B cell (primary cell): ENCODE measurements at regions not wholly inside any gene's neighbourhood (a gene's known extent, or its start where the extent isn't known, plus 50 kb on each side); places are given as distances from the start of the nearest gene placed in this dataset.

Experiments used
- ATAC-seq: fragments of 200-7000 bp; cut with Tn5 transposase; one replicate; pipeline ENCODE4 v1.10.0; 2021; ENCODE audit warnings: low read depth, mild to moderate bottlenecking, moderate number of reproducible peaks, moderate library complexity
- CTCF ChIA-PET: fragments of 350-600 bp; sonication (Branson Sonifier 250); formaldehyde crosslinking; loops from one replicate; lab custom pipeline; 2021; ENCODE audit warnings: antibody characterized with exemption, inconsistent platforms; lab: Charles Lee
- POLR2A ChIA-PET: fragments of 350-600 bp; sonication (Branson Sonifier 250); formaldehyde crosslinking; loops from one replicate; lab custom pipeline; 2021; ENCODE audit warnings: antibody characterized with exemption; lab: Charles Lee
- DNase-seq: peaks from one replicate; pipeline ENCODE4 v3.0.0; 2013
- H2AFZ ChIP-seq: 2 replicates; pipeline ENCODE4 v1.6.1; 2012; ENCODE audit warnings: mild to moderate bottlenecking, low read depth, low read length; ENCODE audit not compliant: insufficient read depth, poor library complexity, severe bottlenecking
- H3K27ac ChIP-seq, 2 donors: 1 replicate in 1 of 2; 2 replicates in 1 of 2; pipeline ENCODE4 v1.5.1; 2012 to 2013; ENCODE audit warnings: low read length in 2 of 2, mild to moderate bottlenecking in 2 of 2, moderate library complexity in 1 of 2
- H3K27me3 ChIP-seq, 4 experiments: fragments of 200-600 bp in 1 of 4; sonication (generic) in 1 of 4; replicated peaks in 1 of 4; 1 replicate in 2 of 4; 2 replicates in 2 of 4; pipeline versions ENCODE4 v1.6.1 to v1.7.0; 2013 to 2016; ENCODE audit warnings: low read length in 3 of 4, mild to moderate bottlenecking in 2 of 4, mixed read lengths in 1 of 4, moderate library complexity in 1 of 4; ENCODE audit not compliant: insufficient read depth in 4 of 4, control insufficient read depth in 3 of 4; ENCODE audit errors: control extremely low read depth in 1 of 4
- H3K36me3 ChIP-seq, 2 experiments: replicated peaks in 1 of 2; 1 replicate in 1 of 2; 2 replicates in 1 of 2; pipeline versions ENCODE4 v1.6.1 to v1.7.1; 2013; ENCODE audit warnings: low read length in 1 of 2; ENCODE audit not compliant: insufficient read depth in 2 of 2, control insufficient read depth in 1 of 2; ENCODE audit errors: control extremely low read depth in 1 of 2, extremely low read depth in 1 of 2
- H3K4me1 ChIP-seq, 2 donors: fragments of 200-600 bp in 1 of 2; sonication (generic) in 1 of 2; 1 replicate in 1 of 2; 2 replicates in 1 of 2; pipeline versions ENCODE4 v1.5.1 to v1.6.1; 2013 to 2017; ENCODE audit warnings: low read length in 2 of 2; ENCODE audit not compliant: control insufficient read depth in 2 of 2, insufficient read depth in 2 of 2
- H3K4me2 ChIP-seq: replicated peaks from 2 replicates; pipeline ENCODE3; 2012; ENCODE audit warnings: mild to moderate bottlenecking, low read depth, low read length; ENCODE audit not compliant: poor library complexity, severe bottlenecking
- H3K4me3 ChIP-seq, 5 experiments: fragments of 200-600 bp in 1 of 5; sonication (generic) in 1 of 5; 1 replicate in 3 of 5; 2 replicates in 2 of 5; pipeline versions ENCODE4 v1.5.1 to v1.7.0; 2011 to 2016; ENCODE audit warnings: low read length in 4 of 5, mild to moderate bottlenecking in 4 of 5, low read depth in 2 of 5, control low read depth in 1 of 5, moderate library complexity in 1 of 5; ENCODE audit not compliant: insufficient read depth in 1 of 5; ENCODE audit errors: control extremely low read depth in 1 of 5, extremely low read depth in 1 of 5
- H3K79me2 ChIP-seq: fragments of 200-600 bp; sonication (generic); one replicate; pipeline ENCODE4 v1.6.0; 2016; ENCODE audit warnings: low read length; ENCODE audit not compliant: control insufficient read depth, insufficient read depth
- H3K9ac ChIP-seq: fragments of 200-600 bp; sonication (generic); 2 replicates; pipeline ENCODE4 v1.6.1; 2017; ENCODE audit warnings: mild to moderate bottlenecking, low read length, moderate library complexity
- H3K9me3 ChIP-seq, 3 donors: one replicate each; pipeline versions ENCODE4 v1.6.1 to v1.7.1; 2013; ENCODE audit warnings: low read length in 2 of 3; ENCODE audit not compliant: control insufficient read depth in 2 of 3, insufficient read depth in 1 of 3; ENCODE audit errors: control extremely low read depth in 1 of 3
- H4K20me1 ChIP-seq: 2 replicates; pipeline ENCODE4 v1.6.0; 2012; ENCODE audit warnings: mild to moderate bottlenecking, low read length; ENCODE audit not compliant: insufficient read depth, control insufficient read depth, poor library complexity, severe bottlenecking
- H3K27ac Mint-ChIP-seq: one replicate; pipeline ENCODE4 v1.8.0; 2021; ENCODE audit warnings: mixed read lengths
- H3K27me3 Mint-ChIP-seq: one replicate; pipeline ENCODE4 v1.8.0; 2021; ENCODE audit warnings: mixed read lengths
- H3K4me1 Mint-ChIP-seq: one replicate; pipeline ENCODE4 v1.8.0; 2021; ENCODE audit warnings: mixed read lengths
- H3K4me3 Mint-ChIP-seq: one replicate; pipeline ENCODE4 v1.8.0; 2021; ENCODE audit warnings: mixed read lengths
- H3K9me3 Mint-ChIP-seq: one replicate; pipeline ENCODE4 v1.8.0; 2022; ENCODE audit warnings: mixed read lengths; ENCODE audit not compliant: insufficient read depth
- CTCF ChIP-seq: fragments of 200-600 bp; IDR thresholded peaks from one replicate; pipeline ENCODE4 v1.8.0; 2022; ENCODE audit warnings: antibody characterized with exemption, mild to moderate bottlenecking
- EZH2 ChIP-seq: IDR thresholded peaks from 2 replicates; pipeline ENCODE4 v1.6.1; 2012; ENCODE audit warnings: borderline replicate concordance, low read depth, mild to moderate bottlenecking, moderate library complexity, low read length; ENCODE audit not compliant: insufficient read depth, poor library complexity, severe bottlenecking
- WGBS: methylation state at CpG from one replicate; pipeline ENCODE4 v1.1.5; 2013; ENCODE audit warnings: missing lambda C conversion rate; ENCODE audit not compliant: insufficient coverage; 5-methylcytosine and 5-hydroxymethylcytosine counted together
- intact Hi-C: fragments of 100-400 bp; cut with micrococcal nuclease; formaldehyde crosslinking; loops from one replicate; pipeline ENCODE4 v1.10.0; 2022

- no peak overlapping the region for H2AFZ ChIP-seq
- Mint-ChIP-seq H3K27ac (no peak overlapping the region), H3K4me1 (peaks cover 2% of the 10 kb centered on the region), H3K4me3 (no peak overlapping the region), H3K27me3 (no peaks in the 10 kb centered on the region), H3K9me3 (no peaks in the 10 kb centered on the region)
- H3K4me1 ChIP-seq = no peaks in the 10 kb centered on the region
- no peaks in the 10 kb centered on the region for H3K27me3 ChIP-seq
- H3K79me2 ChIP-seq = no peaks in the 10 kb centered on the region
- H3K27ac ChIP-seq = no peak overlapping the region
- no peak overlapping the region for H3K4me2 ChIP-seq
- H4K20me1 ChIP-seq = no peaks in the 10 kb centered on the region
- ChIA-PET POLR2A (no interaction called here), CTCF (no interaction called here)
- no peak overlapping the region for H3K9ac ChIP-seq
- no peak overlapping the region for H3K4me3 ChIP-seq
- WGBS = 100% methylated on average over 1 of the region's 4 CpGs
- no peaks in the 10 kb centered on the region for H3K9me3 ChIP-seq
- intact Hi-C loops = no loop called here
- ATAC-seq (no peak), DNase-seq (no peak)
- H3K36me3 ChIP-seq = no peaks in the 10 kb centered on the region
- TF ChIP-seq CTCF (no peak), EZH2 (no peak)
Observed at GRCh38 chrX:68931345-68931744, 102.5 kb downstream of the EFNB1 start.

- Histone ChIP-seq H3K27me3 (no peaks in the 10 kb centered on the region), H3K4me3 (no peak overlapping the region), H2AFZ (no peak overlapping the region), H3K27ac (no peak overlapping the region), H3K9ac (no peak overlapping the region), H3K4me2 (no peak overlapping the region), H3K4me1 (no peaks in the 10 kb centered on the region), H3K79me2 (no peaks in the 10 kb centered on the region), H3K36me3 (no peaks in the 10 kb centered on the region), H3K9me3 (no peaks in the 10 kb centered on the region), H4K20me1 (no peaks in the 10 kb centered on the region)
- ChIA-PET POLR2A (no interaction called here), CTCF (no interaction called here)
- DNase-seq = no peak
- peaks cover 2% of the 10 kb centered on the region for H3K4me1 Mint-ChIP-seq
- no peak for ATAC-seq
- no peak overlapping the region for H3K27ac Mint-ChIP-seq
- no peaks in the 10 kb centered on the region for H3K9me3 Mint-ChIP-seq
- TF ChIP-seq CTCF = no peak
- no peak for TF ChIP-seq EZH2
- intact Hi-C loops = no loop called here
- no peak overlapping the region for H3K4me3 Mint-ChIP-seq
- 90% methylated on average over 2 of the region's 5 CpGs for WGBS
- no peaks in the 10 kb centered on the region for H3K27me3 Mint-ChIP-seq
Observed at GRCh38 chrX:68930542-68931317, 101.9 kb downstream of the EFNB1 start.
